ENCODE measurements at regions not wholly inside any gene's neighbourhood (a gene's known extent, or its start where the extent isn't known, plus 50 kb on each side); places are given as distances from the start of the nearest gene placed in this dataset.

- Histone ChIP-seq H3K4me2 (ENCODE audit: insufficient read depth, low read length) (no peak overlapping the region), H3K4me3 (ENCODE audit: low read depth in 1 of 2, low read length in 2 of 2) (no peak overlapping the region), H3K36me3 (ENCODE audit: insufficient read depth, low read length) (no peaks in the 10 kb centered on the region), H3K27ac (ENCODE audit: low read length) (no peak overlapping the region), H3K9me3 (ENCODE audit: insufficient read depth, low read length, severe bottlenecking) (peaks cover 5% of the 10 kb centered on the region), H3K79me2 (ENCODE audit: insufficient read depth, low read length) (no peaks in the 10 kb centered on the region), H3K27me3 (ENCODE audit: insufficient read depth, low read length, poor library complexity) (no peaks in the 10 kb centered on the region), H3K4me1 (ENCODE audit: insufficient read depth, low read length) (no peaks in the 10 kb centered on the region), H3K9ac (ENCODE audit: low read depth, low read length) (no peak overlapping the region), H4K20me1 (ENCODE audit: insufficient read depth, low read length) (no peaks in the 10 kb centered on the region), H2AFZ (ENCODE audit: low read depth, low read length) (no peak overlapping the region)
- ATAC-seq (ENCODE audit: insufficient read depth, low read depth) (no peak), DNase-seq (no peak)
- TF ChIP-seq, protein P1, sequence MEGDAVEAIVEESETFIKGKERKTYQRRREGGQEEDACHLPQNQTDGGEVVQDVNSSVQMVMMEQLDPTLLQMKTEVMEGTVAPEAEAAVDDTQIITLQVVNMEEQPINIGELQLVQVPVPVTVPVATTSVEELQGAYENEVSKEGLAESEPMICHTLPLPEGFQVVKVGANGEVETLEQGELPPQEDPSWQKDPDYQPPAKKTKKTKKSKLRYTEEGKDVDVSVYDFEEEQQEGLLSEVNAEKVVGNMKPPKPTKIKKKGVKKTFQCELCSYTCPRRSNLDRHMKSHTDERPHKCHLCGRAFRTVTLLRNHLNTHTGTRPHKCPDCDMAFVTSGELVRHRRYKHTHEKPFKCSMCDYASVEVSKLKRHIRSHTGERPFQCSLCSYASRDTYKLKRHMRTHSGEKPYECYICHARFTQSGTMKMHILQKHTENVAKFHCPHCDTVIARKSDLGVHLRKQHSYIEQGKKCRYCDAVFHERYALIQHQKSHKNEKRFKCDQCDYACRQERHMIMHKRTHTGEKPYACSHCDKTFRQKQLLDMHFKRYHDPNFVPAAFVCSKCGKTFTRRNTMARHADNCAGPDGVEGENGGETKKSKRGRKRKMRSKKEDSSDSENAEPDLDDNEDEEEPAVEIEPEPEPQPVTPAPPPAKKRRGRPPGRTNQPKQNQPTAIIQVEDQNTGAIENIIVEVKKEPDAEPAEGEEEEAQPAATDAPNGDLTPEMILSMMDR (IDR thresholded peaks at IDR 0.05; ENCODE audit: borderline replicate concordance, extremely low read depth, low read length, poor library complexity, severe bottlenecking) = no peak
- no peak for TF ChIP-seq EZH2 (IDR thresholded peaks at IDR 0.05; ENCODE audit: borderline replicate concordance, low read depth, low read length, severe bottlenecking)
Observed at GRCh38 chr10:112875476-112876267, 74.4 kb upstream of the TCF7L2 start.

DNA sequence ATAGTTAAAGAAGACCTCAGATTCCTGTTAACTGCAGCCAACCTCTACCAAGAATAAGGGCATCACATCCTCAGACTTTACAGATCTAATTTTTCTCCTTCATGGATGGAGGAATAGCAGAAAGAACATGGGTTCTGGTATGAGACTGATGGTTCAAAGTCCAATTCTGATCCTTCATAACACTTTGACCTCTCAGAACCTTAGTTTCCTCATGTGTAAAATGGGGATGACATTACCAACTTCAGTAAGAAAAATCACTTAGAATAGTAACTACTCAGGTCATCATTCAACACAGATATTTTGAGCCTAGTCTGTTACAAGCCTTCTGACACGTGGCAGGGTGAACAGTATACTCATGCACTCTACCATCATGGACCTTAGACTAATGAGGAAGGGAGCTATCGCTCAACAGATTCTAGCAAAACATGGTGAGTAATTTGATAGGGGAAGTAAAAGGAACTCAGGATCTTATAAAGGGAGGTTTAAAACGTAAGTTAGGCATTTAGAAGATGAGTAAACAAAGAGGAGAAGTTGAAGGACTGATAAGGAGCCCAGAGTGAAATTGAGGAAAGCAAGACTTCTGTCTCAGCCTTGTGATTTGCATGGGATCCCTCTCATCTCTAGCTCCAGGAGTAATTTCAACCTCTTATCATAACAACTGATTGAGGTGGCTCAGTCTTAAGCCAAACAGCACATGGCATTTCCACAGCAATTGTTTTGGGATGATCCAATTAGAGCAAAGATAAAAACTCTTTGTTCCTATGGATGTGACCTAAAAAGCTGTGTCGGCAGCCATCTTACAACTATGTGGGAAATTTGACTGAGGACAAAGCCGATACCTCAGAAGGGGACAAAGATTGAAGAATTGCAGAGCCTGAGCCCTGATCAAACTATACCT lies 69.2 kb upstream of the TCF7L2 start:
- H3K4me3 ChIP-seq (ENCODE audit: low read depth in 1 of 2, low read length in 2 of 2) = no peak overlapping the region
- no peak overlapping the region for H3K9ac ChIP-seq (ENCODE audit: low read depth, low read length)
- DNase-seq (no peak), ATAC-seq (ENCODE audit: insufficient read depth, low read depth) (no peak)
- H3K4me1 ChIP-seq (ENCODE audit: insufficient read depth, low read length) = no peaks in the 10 kb centered on the region
- no peak overlapping the region for H3K4me2 ChIP-seq (ENCODE audit: insufficient read depth, low read length)
- no peaks in the 10 kb centered on the region for H3K27me3 ChIP-seq (ENCODE audit: insufficient read depth, low read length, poor library complexity)
- no peak for TF ChIP-seq EZH2 (IDR thresholded peaks at IDR 0.05; ENCODE audit: borderline replicate concordance, low read depth, low read length, severe bottlenecking)
- TF ChIP-seq, protein P1 (IDR thresholded peaks at IDR 0.05; ENCODE audit: borderline replicate concordance, extremely low read depth, low read length, poor library complexity, severe bottlenecking) = no peak
- H3K79me2 ChIP-seq (ENCODE audit: insufficient read depth, low read length) = no peaks in the 10 kb centered on the region
- no peaks in the 10 kb centered on the region for H3K36me3 ChIP-seq (ENCODE audit: insufficient read depth, low read length)
- H4K20me1 ChIP-seq (ENCODE audit: insufficient read depth, low read length) = no peaks in the 10 kb centered on the region
- H3K27ac ChIP-seq (ENCODE audit: low read length) = no peak overlapping the region
- no peak overlapping the region for H2AFZ ChIP-seq (ENCODE audit: low read depth, low read length)
- H3K9me3 ChIP-seq (ENCODE audit: insufficient read depth, low read length, severe bottlenecking) = no peaks in the 10 kb centered on the region

- Histone ChIP-seq H3K4me1 (ENCODE audit: insufficient read depth, low read length) (no peaks in the 10 kb centered on the region), H3K36me3 (ENCODE audit: insufficient read depth, low read length) (no peaks in the 10 kb centered on the region), H3K9ac (ENCODE audit: low read depth, low read length) (no peak overlapping the region), H2AFZ (ENCODE audit: low read depth, low read length) (no peak overlapping the region), H3K27ac (ENCODE audit: low read length) (no peak overlapping the region), H3K4me3 (ENCODE audit: low read depth in 1 of 2, low read length in 2 of 2) (no peak overlapping the region), H3K79me2 (ENCODE audit: insufficient read depth, low read length) (no peaks in the 10 kb centered on the region), H3K4me2 (ENCODE audit: insufficient read depth, low read length) (no peak overlapping the region), H3K9me3 (ENCODE audit: insufficient read depth, low read length, severe bottlenecking) (no peaks in the 10 kb centered on the region), H4K20me1 (ENCODE audit: insufficient read depth, low read length) (no peaks in the 10 kb centered on the region), H3K27me3 (ENCODE audit: insufficient read depth, low read length, poor library complexity) (no peaks in the 10 kb centered on the region)
- TF ChIP-seq, protein P1 (IDR thresholded peaks at IDR 0.05; ENCODE audit: borderline replicate concordance, extremely low read depth, low read length, poor library complexity, severe bottlenecking) = no peak
- TF ChIP-seq EZH2 (IDR thresholded peaks at IDR 0.05; ENCODE audit: borderline replicate concordance, low read depth, low read length, severe bottlenecking) = no peak
- ATAC-seq (ENCODE audit: insufficient read depth, low read depth) (no peak), DNase-seq (no peak)
Observed at GRCh38 chr10:112883360-112884178, 66.5 kb upstream of the TCF7L2 start.

Measured in DND-41 (cell line).